Gastrocnemius medialis (tissue), 4 donors: ENCODE measurements at regions not wholly inside any gene's neighbourhood (a gene's known extent, or its start where the extent isn't known, plus 50 kb on each side); places are given as distances from the start of the nearest gene placed in this dataset.

ENCODE experiments used
- ATAC-seq, 2 donors: fragments of 150-250 bp; one replicate each; pipeline ENCODE4 v1.9.1; 2016
- DNase-seq, 2 donors: peaks; one replicate each; pipeline ENCODE4 v3.0.0-alpha.2; 2019
- H3K27ac ChIP-seq, 4 donors: fragments of 200-600 bp; sonication (generic); 1 replicate in 1 of 4; 2 replicates in 3 of 4; pipeline ENCODE4 v1.5.1; 2016 to 2018; ENCODE audit warnings: mild to moderate bottlenecking in 2 of 4, moderate library complexity in 1 of 4
- H3K27me3 ChIP-seq, 3 donors: fragments of 200-600 bp; sonication (generic) in 2 of 3; 1 replicate in 1 of 3; 2 replicates in 2 of 3; pipeline versions ENCODE4 v1.5.1 to v1.6.0; 2016 to 2019; ENCODE audit warnings: mild to moderate bottlenecking in 1 of 3, moderate library complexity in 1 of 3
- H3K36me3 ChIP-seq, 2 donors: fragments of 200-600 bp; sonication (generic) in 1 of 2; one replicate each; pipeline ENCODE4 v1.5.1; 2017 to 2018
- H3K4me1 ChIP-seq, 2 donors: fragments of 200-600 bp; sonication (generic) in 1 of 2; one replicate each; pipeline ENCODE4 v1.5.1; 2016 to 2017; ENCODE audit warnings: mild to moderate bottlenecking in 2 of 2
- H3K4me3 ChIP-seq, 4 donors: fragments of 200-600 bp; sonication (generic) in 3 of 4; 1 replicate in 1 of 4; 2 replicates in 3 of 4; pipeline ENCODE4 v1.5.1; 2016 to 2019; ENCODE audit warnings: mild to moderate bottlenecking in 2 of 4
- H3K9me3 ChIP-seq, 3 donors: fragments of 200-600 bp; sonication (generic) in 2 of 3; 1 replicate in 1 of 3; 2 replicates in 2 of 3; pipeline ENCODE4 v1.5.1; 2016 to 2019
- CTCF ChIP-seq, 5 experiments: fragments of 450-650 bp in 3 of 5; fragments of 200-600 bp in 2 of 5; sonication (generic) in 2 of 5; IDR thresholded peaks in 4 of 5; conservative IDR thresholded peaks in 1 of 5; 1 replicate in 4 of 5; 2 replicates in 1 of 5; pipeline ENCODE4 v1.5.1; 2016 to 2019; ENCODE audit warnings: antibody characterized with exemption in 5 of 5, mild to moderate bottlenecking in 3 of 5, moderate library complexity in 3 of 5
- POLR2A ChIP-seq, 2 donors: fragments of 450-650 bp; IDR thresholded peaks; one replicate each; pipeline ENCODE4 v1.6.1; 2017; ENCODE audit warnings: antibody characterized with exemption in 2 of 2, mild to moderate bottlenecking in 2 of 2, moderate library complexity in 2 of 2
- in situ Hi-C, 4 donors: fragments of 200-750 bp; cut with MboI; loops; one replicate each; pipeline versions ENCODE4 v1.15.0 to v1.8.0; 2017; ENCODE audit warnings: low sequenced_read_pairs in 4 of 4
- intact Hi-C: fragments of 100-400 bp; cut with DNase I; formaldehyde crosslinking; loops from one replicate; pipeline ENCODE4 v1.15.1; 2023; ENCODE audit warnings: low total_unique reads

DNA sequence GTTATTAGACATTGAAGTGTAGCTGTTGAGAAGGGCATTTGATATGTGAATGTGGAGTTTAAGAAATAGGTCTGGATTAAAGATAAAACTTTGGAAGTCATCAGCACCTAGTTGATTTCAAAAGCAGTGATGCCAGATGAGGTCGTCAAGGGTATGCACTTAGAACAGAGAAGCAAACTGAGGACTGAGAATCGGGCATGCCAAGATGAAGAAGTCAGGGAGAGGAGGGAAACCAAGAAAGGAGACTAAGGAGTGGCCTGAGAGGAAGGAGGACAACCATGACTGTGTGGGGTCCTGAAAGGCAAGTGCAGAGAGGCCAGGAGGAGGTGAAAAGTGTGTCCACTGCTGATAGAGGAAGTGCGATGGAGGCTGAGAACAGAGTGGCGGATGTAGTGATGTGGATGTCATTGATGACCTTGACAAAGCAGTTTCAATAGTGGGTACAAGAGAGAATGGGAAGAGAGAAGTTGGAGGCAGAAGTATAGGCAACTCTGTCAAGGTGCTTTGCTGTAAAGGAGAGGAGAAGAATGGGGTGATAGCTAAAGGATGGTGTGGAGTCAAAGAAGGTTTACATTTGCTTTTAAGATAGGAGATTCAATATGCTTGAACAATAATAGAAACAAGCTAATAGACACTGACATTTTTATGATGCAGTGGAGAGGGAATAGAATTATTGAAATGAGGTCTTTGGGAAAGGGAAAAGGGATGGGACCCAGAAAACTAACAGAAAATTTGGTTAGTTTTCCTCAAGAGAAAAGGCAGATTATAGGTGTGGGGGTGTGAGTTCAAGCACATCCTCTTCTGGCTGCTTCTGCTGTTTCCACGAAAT, 139.7 kb upstream of the TMEM170B start:
- Histone ChIP-seq H3K9me3 (no peaks in the 10 kb centered on the region), H3K36me3 (no peaks in the 10 kb centered on the region), H3K4me1 (peaks cover 0 to 4% of the 10 kb centered on the region in 2 donors), H3K27me3 (no peaks in the 10 kb centered on the region), H3K4me3 (no peak overlapping the region), H3K27ac (no peak overlapping the region)
- no peak for DNase-seq
- ATAC-seq: no peak
- in situ Hi-C loops: no loop called here
- TF ChIP-seq POLR2A (IDR thresholded peaks at IDR 0.05): no peak
- TF ChIP-seq CTCF (IDR thresholded peaks at IDR 0.05 in 4 of 5, conservative IDR thresholded peaks at IDR 0.05 in 1 of 5): no peak
- intact Hi-C loops: no loop called here

- intact Hi-C loops (no loop called here), in situ Hi-C loops (no loop called here)
- DNase-seq: no peak
- H3K27me3 ChIP-seq: no peaks in the 10 kb centered on the region
- TF ChIP-seq POLR2A (IDR thresholded peaks at IDR 0.05) (no peak), CTCF (IDR thresholded peaks at IDR 0.05 in 4 of 5, conservative IDR thresholded peaks at IDR 0.05 in 1 of 5) (no peak)
- ATAC-seq: no peak
- H3K4me3 ChIP-seq: no peak overlapping the region
- H3K9me3 ChIP-seq: no peaks in the 10 kb centered on the region
- peaks cover 0 to 4% of the 10 kb centered on the region in 2 donors for H3K4me1 ChIP-seq
- H3K36me3 ChIP-seq: no peaks in the 10 kb centered on the region
- no peak overlapping the region for H3K27ac ChIP-seq
Measured at GRCh38 chr6:11396860-11397259, 140.7 kb upstream of the TMEM170B start.

- Histone ChIP-seq H3K36me3 (no peaks in the 10 kb centered on the region), H3K27ac (peak overlapping the region in 3 of 4 donors; percentile 21 to 30 (median 28)), H3K4me1 (peaks cover 0 to 19% of the 10 kb centered on the region in 2 donors), H3K27me3 (no peaks in the 10 kb centered on the region), H3K4me3 (no peak overlapping the region), H3K9me3 (no peaks in the 10 kb centered on the region)
- DNase-seq (no peak), ATAC-seq (no peak)
- intact Hi-C loops (no loop called here), in situ Hi-C loops (no loop called here)
- TF ChIP-seq POLR2A (IDR thresholded peaks at IDR 0.05) (no peak), CTCF (IDR thresholded peaks at IDR 0.05 in 4 of 5, conservative IDR thresholded peaks at IDR 0.05 in 1 of 5) (no peak)
Measured at GRCh38 chr6:11393713-11394627, 143.6 kb upstream of the TMEM170B start.

GRCh38 chr6:11392778-11393507, 144.6 kb upstream of the TMEM170B start:
- intact Hi-C loops: no loop called here
- DNase-seq (peak in 1 of 2 donors; percentile 27), ATAC-seq (peak; percentile 30 to 50)
- Histone ChIP-seq H3K27me3 (no peaks in the 10 kb centered on the region), H3K27ac (peak overlapping the region in 3 of 4 donors; percentile 21 to 30 (median 28)), H3K36me3 (no peaks in the 10 kb centered on the region), H3K9me3 (no peaks in the 10 kb centered on the region), H3K4me1 (peaks cover 0 to 19% of the 10 kb centered on the region in 2 donors), H3K4me3 (no peak overlapping the region)
- TF ChIP-seq CTCF (IDR thresholded peaks at IDR 0.05 in 4 of 5, conservative IDR thresholded peaks at IDR 0.05 in 1 of 5) (no peak), POLR2A (IDR thresholded peaks at IDR 0.05) (no peak)
- in situ Hi-C loops: no loop called here
